Neuronal stem cell (in vitro differentiated cells): ENCODE measurements at regions not wholly inside any gene's neighbourhood (a gene's known extent, or its start where the extent isn't known, plus 50 kb on each side); places are given as distances from the start of the nearest gene placed in this dataset.

Source experiments
- DNase-seq: peaks from one replicate; pipeline ENCODE4 v3.0.0-alpha.2; 2013; ENCODE audit warnings: low spot score
- H2AFZ ChIP-seq: one replicate; pipeline ENCODE4 v1.6.1; 2013; ENCODE audit warnings: mild to moderate bottlenecking, low read length, inconsistent platforms
- H2AK5ac ChIP-seq: 2 replicates; pipeline ENCODE4 v1.6.1; 2013; ENCODE audit warnings: low read depth, mild to moderate bottlenecking, inconsistent platforms, low read length, moderate library complexity, mixed read lengths
- H2BK120ac ChIP-seq: 2 replicates; pipeline ENCODE4 v1.6.1; 2013; ENCODE audit warnings: low read depth, mild to moderate bottlenecking, inconsistent platforms, low read length, moderate library complexity, mixed read lengths
- H2BK12ac ChIP-seq: one replicate; pipeline ENCODE4 v1.6.1; 2013; ENCODE audit warnings: low read length, inconsistent platforms
- H2BK15ac ChIP-seq: 2 replicates; pipeline ENCODE4 v1.6.1; 2013; ENCODE audit warnings: mild to moderate bottlenecking, low read length, inconsistent platforms, mixed read lengths
- H2BK5ac ChIP-seq: one replicate; pipeline ENCODE4 v1.6.1; 2013; ENCODE audit warnings: inconsistent platforms, mild to moderate bottlenecking, low read length, moderate library complexity
- H3K14ac ChIP-seq: one replicate; pipeline ENCODE4 v1.6.1; 2013; ENCODE audit warnings: low read length, inconsistent platforms
- H3K18ac ChIP-seq: 2 replicates; pipeline ENCODE4 v1.6.1; 2013; ENCODE audit warnings: low read length, inconsistent platforms
- H3K23ac ChIP-seq: 2 replicates; pipeline ENCODE4 v1.6.1; 2013; ENCODE audit warnings: low read depth, mild to moderate bottlenecking, mixed read lengths, low read length, inconsistent platforms; ENCODE audit not compliant: poor library complexity
- H3K27ac ChIP-seq: replicated peaks from 3 replicates; pipeline ENCODE4 v1.5.1; 2013; ENCODE audit warnings: low read length, inconsistent platforms
- H3K27me3 ChIP-seq, 3 experiments: 2 replicates each; pipeline ENCODE4 v1.6.1; 2013; ENCODE audit warnings: low read length in 3 of 3, mild to moderate bottlenecking in 2 of 3, inconsistent platforms in 1 of 3, low read depth in 1 of 3, mixed read lengths in 1 of 3, moderate library complexity in 1 of 3; ENCODE audit not compliant: control insufficient read depth in 3 of 3, insufficient read depth in 3 of 3
- H3K36me3 ChIP-seq, 2 donors: replicated peaks in 1 of 2; 2 replicates each; pipeline ENCODE4 v1.6.1; 2013; ENCODE audit warnings: low read length in 2 of 2; ENCODE audit not compliant: control insufficient read depth in 2 of 2, insufficient read depth in 2 of 2
- H3K4ac ChIP-seq: 2 replicates; pipeline ENCODE4 v1.6.1; 2013; ENCODE audit warnings: inconsistent platforms, mild to moderate bottlenecking, low read length, moderate library complexity
- H3K4me1 ChIP-seq, 2 donors: 1 replicate in 1 of 2; 2 replicates in 1 of 2; pipeline ENCODE4 v1.6.1; 2013; ENCODE audit warnings: low read length in 2 of 2, low read depth in 1 of 2; ENCODE audit not compliant: control insufficient read depth in 2 of 2, insufficient read depth in 1 of 2
- H3K4me2 ChIP-seq: one replicate; pipeline ENCODE4 v1.6.1; 2013; ENCODE audit warnings: mild to moderate bottlenecking, low read length, inconsistent platforms; ENCODE audit not compliant: insufficient read depth, poor library complexity, severe bottlenecking
- H3K4me3 ChIP-seq, 2 donors: 2 replicates each; pipeline ENCODE4 v1.5.1; 2013; ENCODE audit warnings: low read length in 2 of 2, mild to moderate bottlenecking in 2 of 2, inconsistent platforms in 1 of 2, moderate library complexity in 1 of 2
- H3K79me1 ChIP-seq: one replicate; pipeline ENCODE4 v1.6.1; 2013; ENCODE audit warnings: low read depth, mild to moderate bottlenecking, inconsistent platforms, low read length, moderate library complexity
- H3K9ac ChIP-seq: one replicate; pipeline ENCODE4 v1.6.1; 2013; ENCODE audit warnings: mild to moderate bottlenecking, low read depth, low read length, inconsistent platforms; ENCODE audit not compliant: poor library complexity
- H3K9me3 ChIP-seq, 2 donors: replicated peaks in 1 of 2; 2 replicates each; pipeline versions ENCODE3 to v1.6.1; 2013; ENCODE audit warnings: low read length in 2 of 2, mild to moderate bottlenecking in 2 of 2, inconsistent platforms in 1 of 2, low read depth in 1 of 2, mixed read lengths in 1 of 2, moderate library complexity in 1 of 2; ENCODE audit not compliant: control insufficient read depth in 2 of 2, insufficient read depth in 1 of 2
- H4K8ac ChIP-seq: one replicate; pipeline ENCODE4 v1.6.1; 2013; ENCODE audit warnings: low read depth, mild to moderate bottlenecking, inconsistent platforms, low read length, moderate library complexity
- H4K91ac ChIP-seq: one replicate; pipeline ENCODE4 v1.6.1; 2013; ENCODE audit warnings: low read length, low read depth, mild to moderate bottlenecking, inconsistent platforms; ENCODE audit not compliant: poor library complexity
- WGBS, 2 donors: extraction: QIAGEN DNeasy Blood & Tissue Kit; methylation state at CpG; one replicate each; pipeline ENCODE4 v1.1.7; 2013; ENCODE audit warnings: missing lambda C conversion rate in 2 of 2, mixed read lengths in 1 of 2; ENCODE audit not compliant: insufficient read length in 2 of 2, insufficient replicate concordance in 1 of 2; ENCODE audit errors: extremely low coverage in 2 of 2; 5-methylcytosine and 5-hydroxymethylcytosine counted together

DNA sequence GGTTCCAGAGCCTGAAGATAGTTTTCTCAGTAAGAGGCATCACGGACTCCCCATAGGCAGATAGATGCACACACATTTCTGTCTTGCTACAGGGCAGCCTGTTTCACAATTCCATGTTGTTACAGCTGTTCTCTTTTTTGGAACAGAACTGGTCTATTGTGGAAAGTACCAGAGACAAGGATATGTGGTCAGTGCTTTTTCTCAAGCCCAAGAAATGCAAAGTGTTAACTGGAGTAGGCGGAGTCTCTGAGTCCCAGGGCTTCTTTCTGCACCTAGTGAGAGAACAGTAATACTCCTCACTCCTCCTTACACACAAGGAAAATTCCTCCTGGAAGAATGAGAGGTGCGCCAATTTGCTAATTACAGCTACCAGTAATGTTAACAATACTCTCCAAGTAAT, 141.6 kb upstream of the ARGLU1 start:
- Histone ChIP-seq H3K27me3 (no peaks in the 10 kb centered on the region), H3K9ac (no peak overlapping the region), H3K79me1 (no peaks in the 10 kb centered on the region), H2BK120ac (no peak overlapping the region), H2AK5ac (no peak overlapping the region), H2BK15ac (no peak overlapping the region), H3K4me2 (no peak overlapping the region), H3K27ac (no peak overlapping the region), H2BK5ac (no peak overlapping the region), H3K4ac (no peak overlapping the region), H3K36me3 (no peaks in the 10 kb centered on the region), H3K14ac (no peak overlapping the region), H4K91ac (no peak overlapping the region), H2BK12ac (no peak overlapping the region), H2AFZ (peak overlapping the region; percentile 2), H3K4me3 (no peak overlapping the region), H3K18ac (peak overlapping the region; percentile 6), H4K8ac (no peak overlapping the region), H3K4me1 (peaks cover 0 to 1% of the 10 kb centered on the region in 2 donors), H3K9me3 (peaks cover 0 to 2% of the 10 kb centered on the region in 2 donors), H3K23ac (no peak overlapping the region)
- no peak for DNase-seq
- WGBS, 2 donors: no CpG with 5 or more reads among the region's 3 CpGs

DNA sequence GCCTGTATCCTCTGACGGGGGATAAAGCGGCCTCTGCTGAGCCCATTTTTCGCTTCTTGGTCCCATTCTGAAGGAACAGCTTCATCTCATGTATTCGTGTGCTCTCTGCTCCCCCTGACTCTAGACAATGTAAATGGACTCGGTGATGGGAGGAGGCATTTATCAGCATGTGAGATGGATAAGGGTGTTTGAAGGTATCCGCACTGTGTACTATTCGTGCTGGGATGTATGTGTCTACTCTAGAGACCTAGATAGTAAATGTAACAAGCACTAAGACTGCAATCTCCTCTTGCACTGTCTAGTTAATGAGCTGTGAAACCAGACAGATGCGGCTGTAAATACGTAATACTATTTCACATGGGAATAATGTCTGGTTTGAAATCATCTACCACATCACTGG, 134.6 kb upstream of the ARGLU1 start:
- no CpG with 5 or more reads among the region's 9 CpGs for WGBS, 2 donors
- H2BK120ac ChIP-seq: no peak overlapping the region
- H3K27me3 ChIP-seq: no peaks in the 10 kb centered on the region
- H2BK12ac ChIP-seq: no peak overlapping the region
- H3K79me1 ChIP-seq: no peaks in the 10 kb centered on the region
- H3K9me3 ChIP-seq: no peaks in the 10 kb centered on the region
- H2BK5ac ChIP-seq: no peak overlapping the region
- H3K18ac ChIP-seq: no peak overlapping the region
- H2AFZ ChIP-seq: no peak overlapping the region
- DNase-seq: no peak
- no peak overlapping the region for H3K4ac ChIP-seq
- H3K4me3 ChIP-seq: no peak overlapping the region
- no peak overlapping the region for H2AK5ac ChIP-seq
- H4K8ac ChIP-seq: no peak overlapping the region
- no peak overlapping the region for H2BK15ac ChIP-seq
- no peak overlapping the region for H3K23ac ChIP-seq
- H3K9ac ChIP-seq: no peak overlapping the region
- H3K27ac ChIP-seq: no peak overlapping the region
- peaks cover 0 to 2% of the 10 kb centered on the region in 2 donors for H3K4me1 ChIP-seq
- H3K36me3 ChIP-seq: no peaks in the 10 kb centered on the region
- no peak overlapping the region for H3K14ac ChIP-seq
- H4K91ac ChIP-seq: no peak overlapping the region
- no peak overlapping the region for H3K4me2 ChIP-seq

DNA sequence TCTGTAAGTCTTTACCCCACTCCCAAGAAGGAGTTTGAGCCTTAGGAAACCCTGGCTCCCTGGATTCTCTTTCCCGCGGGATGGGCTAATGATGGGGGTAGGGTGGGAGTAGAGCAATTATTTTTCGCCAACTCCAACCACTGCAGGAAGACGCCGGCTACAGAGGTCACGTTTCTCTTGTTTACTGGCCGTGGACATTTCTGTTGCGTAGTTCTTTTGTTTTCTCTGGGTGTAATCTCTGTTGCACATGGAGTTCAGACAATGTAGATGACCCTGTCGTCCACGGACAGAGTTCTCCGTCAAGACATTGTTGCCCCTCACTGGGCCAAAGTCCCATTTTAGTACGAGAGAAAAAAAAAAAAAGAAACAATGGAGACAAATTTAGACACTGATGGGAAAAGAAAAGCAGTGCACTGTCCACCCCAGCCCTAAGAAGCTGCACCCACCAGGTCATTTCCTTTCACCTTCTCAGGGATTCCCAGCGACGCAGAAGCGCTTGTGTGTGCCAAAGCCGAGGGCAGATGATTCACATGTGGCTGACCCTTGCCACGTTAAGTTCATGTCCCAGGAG, 133.9 kb upstream of the ARGLU1 start:
- no peak overlapping the region for H2BK120ac ChIP-seq
- no peak overlapping the region for H4K91ac ChIP-seq
- WGBS, 2 donors: no CpG with 5 or more reads among the region's 17 CpGs
- no peak overlapping the region for H2BK12ac ChIP-seq
- peaks cover 0 to 2% of the 10 kb centered on the region in 2 donors for H3K4me1 ChIP-seq
- peak overlapping the region; percentile 26 for H2AFZ ChIP-seq
- H3K18ac ChIP-seq: no peak overlapping the region
- H4K8ac ChIP-seq: no peak overlapping the region
- no peak overlapping the region for H3K23ac ChIP-seq
- no peak for DNase-seq
- H2BK15ac ChIP-seq: no peak overlapping the region
- H3K14ac ChIP-seq: no peak overlapping the region
- H2AK5ac ChIP-seq: no peak overlapping the region
- H2BK5ac ChIP-seq: no peak overlapping the region
- no peak overlapping the region for H3K4me3 ChIP-seq
- H3K4ac ChIP-seq: no peak overlapping the region
- no peaks in the 10 kb centered on the region for H3K9me3 ChIP-seq
- H3K79me1 ChIP-seq: no peaks in the 10 kb centered on the region
- no peak overlapping the region for H3K9ac ChIP-seq
- H3K27me3 ChIP-seq: no peaks in the 10 kb centered on the region
- no peak overlapping the region for H3K27ac ChIP-seq
- H3K36me3 ChIP-seq: no peaks in the 10 kb centered on the region
- H3K4me2 ChIP-seq: no peak overlapping the region

DNA sequence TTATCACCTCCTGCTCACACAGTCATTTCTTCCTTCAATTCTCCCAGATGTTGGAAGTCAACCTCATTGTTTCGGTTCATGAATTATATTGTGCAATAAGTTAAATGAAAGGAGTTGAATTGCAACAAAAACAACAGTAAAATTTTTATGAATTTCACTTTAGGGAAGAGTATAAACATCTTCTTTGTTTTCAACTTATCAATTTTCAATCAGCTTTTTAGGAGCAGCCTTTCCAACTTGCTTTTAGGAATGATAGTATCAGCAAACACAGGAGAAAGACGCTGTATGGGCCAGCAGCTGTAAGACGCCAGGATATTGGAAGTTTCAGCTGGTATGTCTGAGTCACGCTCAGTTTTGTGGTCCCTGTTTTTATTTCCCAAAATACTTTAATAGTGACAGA, 132.5 kb upstream of the ARGLU1 start:
- Histone ChIP-seq H3K4me3 (no peak overlapping the region), H2BK12ac (no peak overlapping the region), H2BK120ac (no peak overlapping the region), H4K91ac (no peak overlapping the region), H3K79me1 (no peaks in the 10 kb centered on the region), H2AFZ (no peak overlapping the region), H3K18ac (no peak overlapping the region), H3K4me1 (peaks cover 0 to 2% of the 10 kb centered on the region in 2 donors), H3K9ac (no peak overlapping the region), H4K8ac (no peak overlapping the region), H3K14ac (no peak overlapping the region), H3K4ac (no peak overlapping the region), H3K9me3 (no peaks in the 10 kb centered on the region), H3K36me3 (no peaks in the 10 kb centered on the region), H2BK15ac (no peak overlapping the region), H2BK5ac (no peak overlapping the region), H3K27me3 (no peaks in the 10 kb centered on the region), H3K4me2 (no peak overlapping the region), H2AK5ac (no peak overlapping the region), H3K23ac (no peak overlapping the region), H3K27ac (no peak overlapping the region)
- no peak for DNase-seq
- WGBS, 2 donors: no CpG with 5 or more reads among the region's 4 CpGs
